ENCODE measurements at regions not wholly inside any gene's neighbourhood (a gene's known extent, or its start where the extent isn't known, plus 50 kb on each side); places are given as distances from the start of the nearest gene placed in this dataset.

DNA sequence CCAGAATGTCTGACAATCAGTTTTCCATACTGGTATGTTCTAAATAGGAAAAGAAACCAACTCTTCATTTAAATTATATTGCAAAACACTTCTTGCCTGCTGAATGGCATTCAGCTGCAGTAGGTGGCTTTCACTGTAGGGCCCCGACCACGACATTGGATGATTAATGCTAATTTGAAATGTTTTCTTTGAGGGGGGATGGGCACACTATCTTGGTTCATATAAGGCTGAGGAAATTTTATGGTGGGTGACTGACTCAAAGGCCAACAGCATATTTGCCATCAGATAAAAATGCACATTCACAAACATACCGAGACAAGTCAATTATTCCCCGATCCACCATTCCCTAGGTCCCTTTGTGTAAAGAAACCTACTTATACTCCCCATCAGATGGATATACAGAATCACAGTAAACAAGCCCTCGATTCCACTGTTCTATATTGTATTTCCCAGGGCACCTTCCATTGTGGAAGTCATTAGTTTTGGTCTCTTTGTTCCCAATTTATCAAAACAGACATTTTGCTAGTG is 464.2 kb upstream of the DAB1 start:
- no peak for DNase-seq (ENCODE audit: low read depth)
- TF ChIP-seq, protein P1, sequence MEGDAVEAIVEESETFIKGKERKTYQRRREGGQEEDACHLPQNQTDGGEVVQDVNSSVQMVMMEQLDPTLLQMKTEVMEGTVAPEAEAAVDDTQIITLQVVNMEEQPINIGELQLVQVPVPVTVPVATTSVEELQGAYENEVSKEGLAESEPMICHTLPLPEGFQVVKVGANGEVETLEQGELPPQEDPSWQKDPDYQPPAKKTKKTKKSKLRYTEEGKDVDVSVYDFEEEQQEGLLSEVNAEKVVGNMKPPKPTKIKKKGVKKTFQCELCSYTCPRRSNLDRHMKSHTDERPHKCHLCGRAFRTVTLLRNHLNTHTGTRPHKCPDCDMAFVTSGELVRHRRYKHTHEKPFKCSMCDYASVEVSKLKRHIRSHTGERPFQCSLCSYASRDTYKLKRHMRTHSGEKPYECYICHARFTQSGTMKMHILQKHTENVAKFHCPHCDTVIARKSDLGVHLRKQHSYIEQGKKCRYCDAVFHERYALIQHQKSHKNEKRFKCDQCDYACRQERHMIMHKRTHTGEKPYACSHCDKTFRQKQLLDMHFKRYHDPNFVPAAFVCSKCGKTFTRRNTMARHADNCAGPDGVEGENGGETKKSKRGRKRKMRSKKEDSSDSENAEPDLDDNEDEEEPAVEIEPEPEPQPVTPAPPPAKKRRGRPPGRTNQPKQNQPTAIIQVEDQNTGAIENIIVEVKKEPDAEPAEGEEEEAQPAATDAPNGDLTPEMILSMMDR (IDR thresholded peaks at IDR 0.05; ENCODE audit: low read depth, low read length, missing control alignments): no peak
- H3K4me3 ChIP-seq (ENCODE audit: low read depth, low read length): no peak overlapping the region
- in situ Hi-C loops (cut with HindIII; ENCODE audit: low sequenced_read_pairs): no loop called here

DNA sequence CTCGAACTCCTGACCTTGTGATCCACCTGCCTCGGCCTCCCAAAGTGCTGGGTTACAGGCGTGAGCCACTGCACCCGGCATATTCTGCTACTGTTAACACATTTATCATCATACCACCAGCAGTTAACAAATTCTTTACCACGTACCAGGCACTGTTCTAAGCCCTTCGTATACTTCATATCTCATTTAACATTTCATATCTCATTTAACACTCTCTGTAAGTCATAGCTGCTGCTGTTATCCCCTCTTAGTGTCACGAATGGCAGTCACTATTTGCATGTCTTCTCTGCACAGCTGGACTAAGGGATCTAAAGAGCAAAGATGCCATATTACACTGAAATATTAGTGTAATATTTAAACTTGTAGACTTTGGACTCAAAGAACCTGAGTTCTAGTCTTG is 462.5 kb upstream of the DAB1 start:
- H3K4me3 ChIP-seq (ENCODE audit: low read depth, low read length): no peak overlapping the region
- TF ChIP-seq, protein P1 (IDR thresholded peaks at IDR 0.05; ENCODE audit: low read depth, low read length, missing control alignments): no peak
- DNase-seq (ENCODE audit: low read depth): no peak
- in situ Hi-C loops (cut with HindIII; ENCODE audit: low sequenced_read_pairs): no loop called here

DNA sequence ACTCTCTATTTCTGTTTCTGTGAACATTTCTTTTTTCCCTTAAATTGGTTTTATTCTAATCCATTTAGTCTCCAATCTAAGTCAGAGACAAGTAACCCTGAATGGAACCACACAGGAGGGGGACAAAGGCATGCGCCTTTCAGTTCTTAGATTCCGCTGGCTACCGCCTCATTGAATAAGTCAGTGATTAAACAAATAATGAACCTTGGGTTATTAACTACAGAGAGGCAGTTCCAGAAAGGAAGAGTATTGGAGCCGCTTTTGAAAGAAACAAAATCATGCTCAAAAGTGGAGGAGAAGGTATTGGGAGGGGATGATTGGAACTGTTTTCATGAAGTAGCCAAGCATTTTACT is 459.8 kb upstream of the DAB1 start:
- H3K4me3 ChIP-seq (ENCODE audit: low read depth, low read length): no peak overlapping the region
- DNase-seq (ENCODE audit: low read depth): no peak
- TF ChIP-seq, protein P1 (IDR thresholded peaks at IDR 0.05; ENCODE audit: low read depth, low read length, missing control alignments): no peak
- in situ Hi-C loops (cut with HindIII; ENCODE audit: low sequenced_read_pairs): no loop called here

DNA sequence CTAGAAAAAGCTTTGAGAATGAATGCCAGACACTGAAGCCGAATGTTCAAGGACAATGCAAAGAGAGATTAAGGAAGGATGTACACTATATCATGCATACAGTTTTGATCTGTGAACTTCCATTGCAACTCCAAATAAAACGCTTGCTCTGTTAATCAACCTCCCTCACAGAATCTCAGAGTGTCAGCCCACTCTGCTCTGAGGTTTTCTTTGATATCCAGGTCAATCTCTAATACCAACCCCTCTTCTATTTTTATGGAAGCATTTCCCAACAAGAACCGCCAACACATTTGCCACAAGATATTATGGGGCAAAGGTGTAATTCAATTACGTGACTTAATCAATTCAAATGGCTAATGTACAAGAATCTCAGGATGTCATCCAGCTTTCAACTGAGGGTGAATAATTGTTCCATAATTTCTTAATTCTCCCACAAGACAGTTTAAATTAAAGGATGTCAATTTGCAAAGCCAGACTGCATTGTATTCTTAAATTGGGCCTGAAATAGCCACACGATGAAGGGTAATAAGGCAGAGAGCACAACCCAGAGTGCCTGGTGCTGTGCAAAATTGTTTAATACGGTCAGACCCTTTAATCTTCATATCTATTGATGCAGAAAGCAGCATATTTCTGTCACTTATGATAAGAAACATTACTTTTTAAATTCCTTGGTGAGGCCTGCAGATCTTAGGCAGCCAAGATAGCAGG is 459.2 kb upstream of the DAB1 start:
- no peak overlapping the region for H3K4me3 ChIP-seq (ENCODE audit: low read depth, low read length)
- in situ Hi-C loops (cut with HindIII; ENCODE audit: low sequenced_read_pairs): no loop called here
- TF ChIP-seq, protein P1 (IDR thresholded peaks at IDR 0.05; ENCODE audit: low read depth, low read length, missing control alignments): no peak
- no peak for DNase-seq (ENCODE audit: low read depth)

DNA sequence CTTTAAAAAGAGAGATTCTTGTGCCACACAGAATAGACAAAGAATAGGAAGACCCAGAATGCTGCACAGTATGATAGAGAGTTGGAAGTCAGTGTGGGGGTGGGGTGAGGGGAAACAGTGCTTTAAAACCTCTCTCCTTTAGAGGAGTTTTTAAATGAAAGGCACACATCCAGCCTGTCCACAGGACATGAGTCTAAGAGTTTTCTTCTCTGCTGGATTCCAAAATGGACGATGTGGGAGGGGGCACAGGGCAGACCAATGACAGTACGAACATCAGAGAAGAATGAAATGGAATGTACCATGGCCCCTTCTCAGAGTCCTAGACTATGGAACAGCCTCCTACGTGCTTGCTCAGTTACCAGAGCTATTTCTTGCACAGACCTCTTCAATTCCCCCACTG is 458.2 kb upstream of the DAB1 start:
- H3K4me3 ChIP-seq (ENCODE audit: low read depth, low read length): no peak overlapping the region
- in situ Hi-C loops (cut with HindIII; ENCODE audit: low sequenced_read_pairs): no loop called here
- no peak for DNase-seq (ENCODE audit: low read depth)
- TF ChIP-seq, protein P1 (IDR thresholded peaks at IDR 0.05; ENCODE audit: low read depth, low read length, missing control alignments): no peak

DNA sequence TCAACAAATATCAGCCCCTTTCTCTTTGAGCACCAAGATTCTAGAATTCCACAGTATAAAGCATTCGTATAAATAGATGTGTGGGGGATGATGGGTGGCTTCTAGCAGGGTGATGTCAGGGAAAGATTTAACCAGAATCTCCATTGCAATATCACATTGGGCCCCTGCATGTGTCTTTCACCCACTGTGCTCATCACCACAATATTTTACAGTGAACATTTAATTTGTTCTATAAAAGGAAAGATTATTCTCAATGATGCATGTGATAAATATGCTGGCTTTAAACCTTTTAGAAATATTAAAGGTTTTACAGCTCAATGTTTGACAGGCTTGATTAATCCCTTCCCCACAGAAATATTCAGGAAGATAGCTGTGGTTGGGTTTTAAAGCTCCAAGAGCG is 457.8 kb upstream of the DAB1 start:
- in situ Hi-C loops (cut with HindIII; ENCODE audit: low sequenced_read_pairs): no loop called here
- DNase-seq (ENCODE audit: low read depth): no peak
- TF ChIP-seq, protein P1 (IDR thresholded peaks at IDR 0.05; ENCODE audit: low read depth, low read length, missing control alignments): no peak
- no peak overlapping the region for H3K4me3 ChIP-seq (ENCODE audit: low read depth, low read length)

Measured in astrocyte of the cerebellum (primary cell).